Nephron (organoid): ENCODE measurements at regions not wholly inside any gene's neighbourhood (a gene's known extent, or its start where the extent isn't known, plus 50 kb on each side); places are given as distances from the start of the nearest gene placed in this dataset.

ENCODE experiments used
- H3K27ac Mint-ChIP-seq, 3 experiments: 2 replicates each; pipeline ENCODE4 v1.8.0; 2020; ENCODE audit warnings: mixed read lengths in 3 of 3, mild to moderate bottlenecking in 2 of 3, moderate library complexity in 1 of 3
- H3K27me3 Mint-ChIP-seq: 2 replicates; pipeline ENCODE4 v1.8.0; 2021; ENCODE audit warnings: low read depth, mild to moderate bottlenecking, moderate library complexity, mixed read lengths
- H3K36me3 Mint-ChIP-seq: 2 replicates; pipeline ENCODE4 v1.8.0; 2020; ENCODE audit warnings: low read depth, mixed read lengths
- H3K4me1 Mint-ChIP-seq: 2 replicates; pipeline ENCODE4 v1.8.0; 2020; ENCODE audit warnings: mixed read lengths
- H3K4me3 Mint-ChIP-seq, 3 experiments: 2 replicates each; pipeline ENCODE4 v1.8.0; 2020; ENCODE audit warnings: mild to moderate bottlenecking in 3 of 3, mixed read lengths in 3 of 3, moderate library complexity in 2 of 3
- H3K9me3 Mint-ChIP-seq: 2 replicates; pipeline ENCODE4 v1.8.0; 2020; ENCODE audit warnings: mixed read lengths
- CTCF ChIP-seq, 3 experiments: fragments of 200-600 bp; sonication (generic); IDR thresholded peaks; one replicate each; pipeline ENCODE4 v1.5.0; 2021; ENCODE audit warnings: antibody characterized with exemption in 3 of 3; ENCODE audit not compliant: unreplicated experiment in 3 of 3

- no peak for TF ChIP-seq CTCF (IDR thresholded peaks at IDR 0.05; ENCODE audit: unreplicated experiment in 3 of 3)
- no peaks in the 10 kb centered on the region for H3K9me3 Mint-ChIP-seq
- H3K27ac Mint-ChIP-seq: no peak overlapping the region
- peaks cover 34% of the 10 kb centered on the region for H3K4me1 Mint-ChIP-seq
- no peak overlapping the region for H3K4me3 Mint-ChIP-seq
- H3K36me3 Mint-ChIP-seq: no peaks in the 10 kb centered on the region
- peaks cover 60% of the 10 kb centered on the region for H3K27me3 Mint-ChIP-seq
These were observed 192.6 kb upstream of the RPL38 start for GRCh38 chr17:74010903-74011302.

- Mint-ChIP-seq H3K36me3 (no peaks in the 10 kb centered on the region), H3K9me3 (no peaks in the 10 kb centered on the region), H3K4me1 (peaks cover 44% of the 10 kb centered on the region), H3K27me3 (peaks cover 63% of the 10 kb centered on the region), H3K4me3 (no peak overlapping the region), H3K27ac (peak overlapping the region in 1 of 3 experiments; percentile 35)
- TF ChIP-seq CTCF (IDR thresholded peaks at IDR 0.05; ENCODE audit: unreplicated experiment in 3 of 3): no peak
These were observed 191.5 kb upstream of the RPL38 start for GRCh38 chr17:74011966-74012365.

GRCh38 chr17:74012465-74012864 is 191.0 kb upstream of the RPL38 start:
- H3K4me1 Mint-ChIP-seq: peaks cover 48% of the 10 kb centered on the region
- no peak overlapping the region for H3K4me3 Mint-ChIP-seq
- no peak for TF ChIP-seq CTCF (IDR thresholded peaks at IDR 0.05; ENCODE audit: unreplicated experiment in 3 of 3)
- no peaks in the 10 kb centered on the region for H3K9me3 Mint-ChIP-seq
- H3K27ac Mint-ChIP-seq: peak overlapping the region in 1 of 3 experiments; percentile 35
- H3K36me3 Mint-ChIP-seq: no peaks in the 10 kb centered on the region
- H3K27me3 Mint-ChIP-seq: peaks cover 61% of the 10 kb centered on the region

GRCh38 chr17:74015316-74015715 is 188.2 kb upstream of the RPL38 start:
- Mint-ChIP-seq H3K4me3 (no peak overlapping the region), H3K36me3 (no peaks in the 10 kb centered on the region), H3K4me1 (peaks cover 49% of the 10 kb centered on the region), H3K9me3 (no peaks in the 10 kb centered on the region), H3K27ac (peak overlapping the region in 1 of 3 experiments; percentile 7), H3K27me3 (peaks cover 49% of the 10 kb centered on the region)
- TF ChIP-seq CTCF (IDR thresholded peaks at IDR 0.05; ENCODE audit: unreplicated experiment in 3 of 3): no peak

- no peak for TF ChIP-seq CTCF (IDR thresholded peaks at IDR 0.05; ENCODE audit: unreplicated experiment in 3 of 3)
- no peak overlapping the region for H3K4me3 Mint-ChIP-seq
- H3K4me1 Mint-ChIP-seq: peaks cover 43% of the 10 kb centered on the region
- no peaks in the 10 kb centered on the region for H3K36me3 Mint-ChIP-seq
- peak overlapping the region in 1 of 3 experiments; percentile 7 for H3K27ac Mint-ChIP-seq
- H3K27me3 Mint-ChIP-seq: peaks cover 44% of the 10 kb centered on the region
- no peaks in the 10 kb centered on the region for H3K9me3 Mint-ChIP-seq
These were observed 187.5 kb upstream of the RPL38 start for GRCh38 chr17:74015990-74016389.

GRCh38 chr17:74016461-74016860 is 187.0 kb upstream of the RPL38 start:
- H3K36me3 Mint-ChIP-seq: no peaks in the 10 kb centered on the region
- no peak overlapping the region for H3K27ac Mint-ChIP-seq
- no peak for TF ChIP-seq CTCF (IDR thresholded peaks at IDR 0.05; ENCODE audit: unreplicated experiment in 3 of 3)
- no peaks in the 10 kb centered on the region for H3K9me3 Mint-ChIP-seq
- peaks cover 44% of the 10 kb centered on the region for H3K27me3 Mint-ChIP-seq
- peaks cover 43% of the 10 kb centered on the region for H3K4me1 Mint-ChIP-seq
- no peak overlapping the region for H3K4me3 Mint-ChIP-seq
